Testis (tissue), 2 donors: ENCODE measurements at regions not wholly inside any gene's neighbourhood (a gene's known extent, or its start where the extent isn't known, plus 50 kb on each side); places are given as distances from the start of the nearest gene placed in this dataset.

Source experiments
- POLR2A ChIP-seq: fragments of 450-650 bp; IDR thresholded peaks from one replicate; pipeline ENCODE4 v1.6.1; 2017; ENCODE audit warnings: antibody characterized with exemption, mild to moderate bottlenecking, moderate library complexity
- TF ChIP-seq, protein P1 (sequence below), 3 experiments: fragments of 450-650 bp in 2 of 3; fragments of 200-600 bp in 1 of 3; sonication (generic) in 1 of 3; IDR thresholded peaks; one replicate each; pipeline ENCODE4 v1.5.1; 2016 to 2019; ENCODE audit warnings: antibody characterized with exemption in 3 of 3, mild to moderate bottlenecking in 2 of 3, moderate library complexity in 1 of 3

DNA sequence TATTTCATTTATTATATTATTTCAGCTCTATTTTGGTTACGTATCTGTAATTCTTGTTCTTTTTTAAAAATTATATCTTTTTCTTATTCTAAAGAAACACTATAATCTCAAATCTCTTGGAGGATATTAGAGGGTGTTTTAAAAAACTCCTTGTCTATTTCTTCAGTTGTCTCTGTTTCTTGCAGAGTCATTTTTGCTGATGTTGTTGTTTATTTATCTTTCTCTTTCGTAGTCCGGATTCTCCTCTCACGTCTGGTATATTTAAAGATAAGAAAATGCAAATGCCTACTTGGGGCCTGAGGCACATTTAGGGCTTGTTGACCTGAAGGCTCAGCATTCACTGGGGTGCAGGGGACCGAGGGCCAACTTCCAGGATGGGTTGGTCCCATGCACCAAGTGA, 181.2 kb upstream of the CTBP2 start:
- TF ChIP-seq POLR2A: no peak
- TF ChIP-seq, protein P1, sequence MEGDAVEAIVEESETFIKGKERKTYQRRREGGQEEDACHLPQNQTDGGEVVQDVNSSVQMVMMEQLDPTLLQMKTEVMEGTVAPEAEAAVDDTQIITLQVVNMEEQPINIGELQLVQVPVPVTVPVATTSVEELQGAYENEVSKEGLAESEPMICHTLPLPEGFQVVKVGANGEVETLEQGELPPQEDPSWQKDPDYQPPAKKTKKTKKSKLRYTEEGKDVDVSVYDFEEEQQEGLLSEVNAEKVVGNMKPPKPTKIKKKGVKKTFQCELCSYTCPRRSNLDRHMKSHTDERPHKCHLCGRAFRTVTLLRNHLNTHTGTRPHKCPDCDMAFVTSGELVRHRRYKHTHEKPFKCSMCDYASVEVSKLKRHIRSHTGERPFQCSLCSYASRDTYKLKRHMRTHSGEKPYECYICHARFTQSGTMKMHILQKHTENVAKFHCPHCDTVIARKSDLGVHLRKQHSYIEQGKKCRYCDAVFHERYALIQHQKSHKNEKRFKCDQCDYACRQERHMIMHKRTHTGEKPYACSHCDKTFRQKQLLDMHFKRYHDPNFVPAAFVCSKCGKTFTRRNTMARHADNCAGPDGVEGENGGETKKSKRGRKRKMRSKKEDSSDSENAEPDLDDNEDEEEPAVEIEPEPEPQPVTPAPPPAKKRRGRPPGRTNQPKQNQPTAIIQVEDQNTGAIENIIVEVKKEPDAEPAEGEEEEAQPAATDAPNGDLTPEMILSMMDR (IDR thresholded peaks at IDR 0.05): no peak
